GM12864 (cell line): ENCODE measurements at regions not wholly inside any gene's neighbourhood (a gene's known extent, or its start where the extent isn't known, plus 50 kb on each side); places are given as distances from the start of the nearest gene placed in this dataset.

Experiments
- DNase-seq: peaks from one replicate; pipeline ENCODE4 v3.0.0-alpha.2; 2011; ENCODE audit warnings: low read depth
- H3K4me3 ChIP-seq: 2 replicates; pipeline ENCODE4 v1.5.1; 2011; ENCODE audit warnings: mild to moderate bottlenecking, low read depth, low read length, control low read depth
- TF ChIP-seq, protein P1 (sequence below): IDR thresholded peaks from 2 replicates; pipeline ENCODE4 v1.5.1; 2011; ENCODE audit warnings: low read depth, mild to moderate bottlenecking, moderate library complexity, low read length, control low read depth, inconsistent platforms; ENCODE audit errors: missing control alignments

DNA sequence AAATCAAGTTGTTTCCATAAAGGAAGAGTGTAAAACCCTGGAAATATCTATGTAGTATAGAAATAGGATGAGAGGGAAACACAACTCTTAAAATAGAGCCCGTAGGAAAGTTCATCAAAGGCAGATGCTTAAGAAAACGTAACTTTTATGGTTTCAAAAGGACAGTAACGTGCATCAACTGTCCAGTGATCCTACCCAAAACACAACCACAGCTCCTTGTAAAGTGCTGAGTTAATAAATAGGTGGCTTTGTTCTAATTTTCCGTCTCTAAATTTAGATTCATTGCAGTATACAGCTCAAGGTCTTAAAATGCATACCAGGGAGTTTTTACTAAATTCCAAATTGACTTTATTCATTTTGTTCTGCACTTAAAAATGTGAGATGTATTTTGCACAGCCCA, 282.1 kb upstream of the ID2 start:
- DNase-seq: no peak
- H3K4me3 ChIP-seq: no peak overlapping the region
- TF ChIP-seq, protein P1, sequence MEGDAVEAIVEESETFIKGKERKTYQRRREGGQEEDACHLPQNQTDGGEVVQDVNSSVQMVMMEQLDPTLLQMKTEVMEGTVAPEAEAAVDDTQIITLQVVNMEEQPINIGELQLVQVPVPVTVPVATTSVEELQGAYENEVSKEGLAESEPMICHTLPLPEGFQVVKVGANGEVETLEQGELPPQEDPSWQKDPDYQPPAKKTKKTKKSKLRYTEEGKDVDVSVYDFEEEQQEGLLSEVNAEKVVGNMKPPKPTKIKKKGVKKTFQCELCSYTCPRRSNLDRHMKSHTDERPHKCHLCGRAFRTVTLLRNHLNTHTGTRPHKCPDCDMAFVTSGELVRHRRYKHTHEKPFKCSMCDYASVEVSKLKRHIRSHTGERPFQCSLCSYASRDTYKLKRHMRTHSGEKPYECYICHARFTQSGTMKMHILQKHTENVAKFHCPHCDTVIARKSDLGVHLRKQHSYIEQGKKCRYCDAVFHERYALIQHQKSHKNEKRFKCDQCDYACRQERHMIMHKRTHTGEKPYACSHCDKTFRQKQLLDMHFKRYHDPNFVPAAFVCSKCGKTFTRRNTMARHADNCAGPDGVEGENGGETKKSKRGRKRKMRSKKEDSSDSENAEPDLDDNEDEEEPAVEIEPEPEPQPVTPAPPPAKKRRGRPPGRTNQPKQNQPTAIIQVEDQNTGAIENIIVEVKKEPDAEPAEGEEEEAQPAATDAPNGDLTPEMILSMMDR: no peak

DNA sequence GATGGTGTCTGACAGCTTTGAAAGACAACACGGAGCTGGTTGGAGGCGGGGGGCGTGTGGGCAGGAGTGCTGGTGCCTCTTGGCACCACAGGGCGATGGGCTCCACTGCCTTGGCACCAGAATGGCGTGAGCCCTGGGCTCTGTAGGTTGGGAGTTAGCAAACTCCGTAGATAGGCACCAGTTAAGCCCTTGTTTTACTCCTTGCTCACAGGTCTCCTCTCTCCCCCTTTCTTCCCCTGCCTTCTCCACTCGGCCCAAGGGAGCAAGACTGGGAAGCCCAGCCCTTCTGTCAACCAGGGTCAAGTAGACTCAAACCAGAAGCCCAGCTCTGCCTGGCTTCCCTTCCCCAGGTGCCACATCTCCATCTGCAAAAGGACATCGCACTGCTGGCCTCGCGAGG, 281.7 kb upstream of the ID2 start:
- DNase-seq: no peak
- no peak overlapping the region for H3K4me3 ChIP-seq

DNA sequence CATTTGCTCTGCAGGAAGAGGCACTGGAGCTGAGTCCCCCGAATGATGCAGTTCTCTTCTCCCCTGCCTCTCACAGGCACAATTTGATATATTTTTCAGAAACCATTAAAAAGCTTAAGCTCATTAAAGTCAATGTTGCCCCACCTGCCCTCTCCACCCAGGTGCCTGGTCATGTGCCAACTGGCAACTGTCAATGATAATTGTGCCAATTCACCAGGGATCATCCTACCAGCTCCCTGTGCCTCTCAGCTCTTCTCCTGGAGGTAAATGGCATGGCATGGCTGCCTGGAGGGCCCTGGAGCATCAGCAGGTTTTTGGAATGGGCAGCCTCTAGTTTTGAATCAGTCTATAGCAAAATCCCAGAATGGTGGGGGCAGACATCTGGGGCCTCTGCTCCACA, 279.6 kb upstream of the ID2 start:
- DNase-seq: no peak
- TF ChIP-seq, protein P1: no peak
- H3K4me3 ChIP-seq: no peak overlapping the region

More for the DNA sequence above, 281.7 kb upstream of the ID2 start:
- TF ChIP-seq, protein P1: no peak

DNA sequence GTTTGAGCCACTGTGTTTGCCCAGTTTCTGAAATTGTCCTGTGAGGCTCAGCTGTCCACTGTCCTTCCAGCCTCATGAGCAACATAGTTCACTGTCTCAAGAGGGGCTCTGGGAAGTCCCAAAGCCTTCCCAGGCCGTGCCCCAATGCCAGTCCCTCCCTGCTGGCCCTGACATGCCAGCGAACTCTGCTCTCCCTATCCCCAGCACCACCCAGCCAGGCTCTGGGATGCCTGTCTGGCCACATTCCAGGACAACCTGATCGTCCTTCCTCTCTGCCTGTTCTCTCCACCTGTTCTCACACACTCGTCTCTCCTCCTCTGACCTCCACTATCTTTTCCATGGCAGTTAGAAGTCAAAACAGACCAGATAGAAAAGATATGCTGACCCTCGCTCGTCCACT, 278.0 kb upstream of the ID2 start:
- no peak overlapping the region for H3K4me3 ChIP-seq
- TF ChIP-seq, protein P1: no peak
- DNase-seq: no peak

DNA sequence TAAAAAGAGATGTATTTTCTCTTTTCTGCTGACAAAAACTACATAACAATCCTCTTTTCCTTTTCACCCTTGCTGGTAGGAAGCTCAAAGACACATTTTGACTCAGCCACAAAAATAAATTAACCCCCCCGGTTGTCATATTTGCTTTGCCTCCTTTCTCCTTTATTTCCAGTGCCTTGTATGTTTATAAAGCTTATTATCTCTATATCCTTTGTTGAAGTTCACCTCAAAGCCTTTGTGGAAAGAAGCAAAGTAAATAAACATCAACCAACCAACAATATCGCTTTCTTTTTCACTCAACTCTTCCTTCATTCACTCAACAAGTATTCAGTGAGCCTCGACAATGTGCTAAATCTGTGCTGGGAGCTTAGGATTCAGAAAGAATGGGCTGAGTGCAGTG, 276.5 kb upstream of the ID2 start:
- H3K4me3 ChIP-seq: no peak overlapping the region
- no peak for DNase-seq
- TF ChIP-seq, protein P1: no peak

DNA sequence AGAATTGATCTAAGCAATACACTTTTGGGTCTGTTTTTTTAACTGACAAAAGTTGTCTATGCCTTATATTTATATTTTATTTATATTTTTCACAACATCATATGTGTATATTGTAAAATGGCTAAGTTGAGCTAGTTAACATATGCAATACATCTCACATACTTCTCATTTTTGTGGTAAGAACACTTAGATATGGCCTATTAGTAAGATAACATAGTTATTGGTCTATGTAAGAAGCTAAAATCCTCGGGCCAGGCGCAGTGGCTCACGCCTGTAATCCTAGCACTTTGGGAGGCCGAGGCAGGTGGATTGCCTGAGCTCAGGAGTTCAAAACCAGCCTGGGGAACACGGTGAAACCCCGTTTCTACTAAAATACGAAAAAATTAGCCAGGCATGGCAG, 275.6 kb upstream of the ID2 start:
- DNase-seq: no peak
- TF ChIP-seq, protein P1: no peak

DNA sequence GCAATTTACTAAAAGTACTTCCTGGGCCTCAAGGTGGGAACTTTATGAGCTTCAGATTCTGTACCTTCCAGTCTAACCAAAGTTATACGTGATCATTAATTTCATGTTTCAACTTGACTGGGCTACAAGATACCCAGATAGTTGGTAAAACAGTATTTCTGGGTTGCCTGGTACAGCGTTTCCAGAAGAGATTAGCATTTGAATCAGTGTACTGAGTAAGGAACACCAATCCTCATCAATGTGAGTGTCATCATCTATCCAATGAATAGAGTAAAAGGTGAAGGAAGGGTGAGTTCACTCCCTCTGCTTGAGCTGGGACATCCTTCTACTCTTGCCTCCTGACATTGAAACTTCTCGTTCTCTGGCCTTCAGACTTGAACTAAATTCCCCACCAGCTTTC, 274.5 kb upstream of the ID2 start:
- TF ChIP-seq, protein P1: no peak
- no peak overlapping the region for H3K4me3 ChIP-seq

More for the DNA sequence above, 275.6 kb upstream of the ID2 start:
- H3K4me3 ChIP-seq: no peak overlapping the region

More for the DNA sequence above, 274.5 kb upstream of the ID2 start:
- no peak for DNase-seq
